NCI-H2107 treated with DMSO at 0.1 percent for 48 hours (cell line): ENCODE measurements at regions not wholly inside any gene's neighbourhood (a gene's known extent, or its start where the extent isn't known, plus 50 kb on each side); places are given as distances from the start of the nearest gene placed in this dataset.
"Not testable (repeated sequence)": the region's sequence is repeated elsewhere in the genome, so short reads cannot be mapped to it uniquely, and the experiment has no call there.

ENCODE experiments used
- DNase-seq: peaks from one replicate; lab custom pipeline; 2025; ENCODE audit not compliant: unreplicated experiment; lab: John Stamatoyannopoulos, UW

GRCh38 chr20:30386099-30386498, 871.4 kb upstream of the DEFB115 start:
- DNase-seq: not testable (repeated sequence)

- DNase-seq: not testable (repeated sequence)
These were observed 869.6 kb upstream of the DEFB115 start for GRCh38 chr20:30387823-30388222.

DNA sequence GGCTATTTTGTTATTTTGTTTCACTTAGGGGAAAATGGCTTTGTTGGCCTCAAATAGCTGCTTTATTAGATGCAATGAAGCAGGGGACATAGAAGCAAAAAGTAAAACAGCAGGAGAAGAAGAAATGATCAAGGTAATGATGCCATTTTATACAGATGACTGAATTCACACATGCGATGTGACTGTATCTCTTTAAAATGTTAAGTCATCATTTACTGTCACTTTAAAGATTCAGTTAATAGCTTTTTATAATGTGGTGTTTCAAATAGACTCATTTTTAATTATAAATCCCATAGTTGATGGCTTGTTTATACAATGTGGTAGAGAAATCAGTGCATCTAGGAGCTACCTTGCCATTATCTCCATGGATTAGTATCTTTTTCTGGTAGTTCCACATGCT, 863.9 kb upstream of the DEFB115 start:
- not testable (repeated sequence) for DNase-seq

DNA sequence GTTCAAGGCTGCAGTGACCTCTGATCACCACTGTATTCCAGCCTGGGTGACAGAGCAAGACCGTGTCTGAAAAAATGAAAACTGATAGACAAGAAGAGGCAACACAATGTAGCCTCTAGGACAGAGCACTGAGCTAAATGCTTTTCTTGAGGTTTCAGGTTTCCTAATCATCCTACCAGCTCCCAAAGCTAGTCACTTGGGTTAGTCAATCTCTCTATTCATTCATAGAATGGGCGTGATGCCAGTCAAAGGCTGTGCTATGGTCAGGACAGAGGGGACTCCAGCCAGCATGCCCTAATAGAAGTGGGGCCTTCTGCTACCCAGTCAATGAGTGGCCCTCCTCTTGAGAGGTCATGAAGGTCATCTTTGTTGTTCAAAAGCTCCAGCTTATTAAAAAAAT, 860.4 kb upstream of the DEFB115 start:
- DNase-seq: not testable (repeated sequence)

GRCh38 chr20:30405061-30405460, 852.4 kb upstream of the DEFB115 start:
- DNase-seq: not testable (repeated sequence)

GRCh38 chr20:30405585-30405984, 851.9 kb upstream of the DEFB115 start:
- not testable (repeated sequence) for DNase-seq

GRCh38 chr20:30406370-30406769, 851.1 kb upstream of the DEFB115 start:
- DNase-seq: not testable (repeated sequence)

GRCh38 chr20:30412972-30413371, 844.5 kb upstream of the DEFB115 start:
- DNase-seq: no peak

DNA sequence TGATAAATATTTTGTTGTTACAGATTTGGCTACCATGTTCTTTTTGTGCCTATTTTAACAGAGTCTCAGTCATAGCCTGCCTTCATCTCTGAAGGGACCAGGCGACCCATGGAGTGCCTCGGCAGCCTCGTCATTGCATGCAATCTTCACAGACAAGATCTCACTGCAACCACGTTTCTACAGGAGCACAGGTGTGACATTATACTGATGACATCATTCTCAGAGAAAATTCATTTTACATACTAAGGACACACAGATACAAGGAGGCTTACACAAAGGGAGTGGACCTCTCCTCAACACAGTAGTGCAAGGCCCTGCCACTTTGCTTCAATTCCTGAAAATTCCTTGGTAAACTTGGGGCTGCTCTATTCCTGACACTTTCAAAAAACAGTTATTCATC, 840.1 kb upstream of the DEFB115 start:
- not testable (repeated sequence) for DNase-seq

DNA sequence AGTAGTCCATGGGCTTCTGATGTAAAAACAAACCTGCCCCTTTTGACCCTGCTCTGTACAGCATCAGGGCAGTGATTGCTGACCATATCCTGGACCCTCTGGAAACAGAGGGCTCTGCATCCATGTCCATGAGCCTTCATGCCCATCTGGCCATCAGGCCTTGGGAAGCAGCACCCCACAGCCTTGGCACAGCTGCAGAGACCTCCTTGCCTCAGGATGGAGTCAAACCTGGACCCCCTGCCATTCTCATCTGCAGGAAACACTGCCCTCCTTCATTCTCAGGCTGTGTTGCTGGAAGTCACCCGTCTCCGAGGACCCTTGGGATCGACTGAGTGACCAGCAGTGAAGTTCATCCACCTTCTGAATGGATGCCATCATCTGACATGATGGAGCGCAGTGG, 839.1 kb upstream of the DEFB115 start:
- DNase-seq: not testable (repeated sequence)

DNA sequence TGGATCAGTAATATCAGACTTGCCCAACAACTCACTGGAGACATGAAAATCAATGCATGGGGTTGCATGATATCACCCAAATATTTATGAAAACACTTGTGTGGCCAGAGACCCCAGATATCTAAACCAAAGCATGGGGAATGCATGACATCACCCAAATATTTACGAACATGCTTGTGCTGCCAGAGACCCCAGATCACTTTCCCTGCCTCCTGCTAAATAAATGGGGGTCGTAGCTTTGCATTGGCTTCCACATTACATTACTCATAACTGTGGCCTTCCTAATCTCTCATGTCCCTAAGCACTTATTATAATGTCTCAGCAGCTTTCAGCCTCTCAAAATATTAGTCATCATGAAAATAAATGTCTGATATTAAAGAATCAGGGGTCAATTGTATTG, 838.0 kb upstream of the DEFB115 start:
- DNase-seq: no peak

DNA sequence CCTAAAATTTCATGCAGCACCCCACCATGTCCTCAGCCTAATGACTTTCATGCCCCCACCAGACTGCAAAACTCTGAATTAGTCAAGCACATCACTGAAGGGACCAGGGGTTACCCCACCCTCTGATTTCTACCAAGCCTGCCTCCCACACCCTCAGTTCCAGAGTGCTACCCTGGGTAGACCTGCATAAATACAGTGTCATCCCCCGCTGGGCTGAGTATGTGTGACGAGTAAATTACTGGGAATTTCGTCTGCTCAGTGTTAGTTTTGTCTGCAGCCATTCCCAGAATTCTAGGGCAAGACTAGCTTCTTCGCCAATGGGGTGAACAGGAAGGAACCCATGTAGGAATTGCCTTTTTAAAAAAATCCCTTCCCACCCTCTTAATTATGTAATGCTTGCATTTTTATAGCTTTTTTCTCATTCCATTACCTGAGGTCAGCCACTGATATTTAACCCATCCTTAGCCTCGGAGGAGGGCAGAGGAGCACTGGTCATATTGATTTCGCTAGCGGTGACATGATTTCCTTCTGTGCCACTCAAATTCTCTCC, 837.5 kb upstream of the DEFB115 start:
- not testable (repeated sequence) for DNase-seq
